ENCODE measurements at regions not wholly inside any gene's neighbourhood (a gene's known extent, or its start where the extent isn't known, plus 50 kb on each side); places are given as distances from the start of the nearest gene placed in this dataset.

GRCh38 chr5:17817990-17818389 lies 183.7 kb downstream of the TAF11L14 start:
- Histone ChIP-seq H3K9me3 (ENCODE audit: control insufficient read depth, insufficient read depth, low read length) (no peaks in the 10 kb centered on the region), H3K9ac (ENCODE audit: low read depth, low read length) (no peak overlapping the region), H3K36me3 (ENCODE audit: insufficient read depth, low read length) (no peaks in the 10 kb centered on the region), H3K4me1 (ENCODE audit: insufficient read depth, low read length) (no peaks in the 10 kb centered on the region)

GRCh38 chr5:17819783-17820182 lies 185.5 kb downstream of the TAF11L14 start:
- no peaks in the 10 kb centered on the region for H3K4me1 ChIP-seq (ENCODE audit: insufficient read depth, low read length)
- no peaks in the 10 kb centered on the region for H3K9me3 ChIP-seq (ENCODE audit: control insufficient read depth, insufficient read depth, low read length)
- no peaks in the 10 kb centered on the region for H3K36me3 ChIP-seq (ENCODE audit: insufficient read depth, low read length)
- H3K9ac ChIP-seq (ENCODE audit: low read depth, low read length) = no peak overlapping the region

GRCh38 chr5:17828681-17829080 lies 194.4 kb downstream of the TAF11L14 start:
- Histone ChIP-seq H3K9ac (ENCODE audit: low read depth, low read length) (no peak overlapping the region), H3K9me3 (ENCODE audit: control insufficient read depth, insufficient read depth, low read length) (no peaks in the 10 kb centered on the region), H3K36me3 (ENCODE audit: insufficient read depth, low read length) (no peaks in the 10 kb centered on the region), H3K4me1 (ENCODE audit: insufficient read depth, low read length) (no peaks in the 10 kb centered on the region)

GRCh38 chr5:17829456-17829855 lies 195.2 kb downstream of the TAF11L14 start:
- Histone ChIP-seq H3K36me3 (ENCODE audit: insufficient read depth, low read length) (no peaks in the 10 kb centered on the region), H3K9me3 (ENCODE audit: control insufficient read depth, insufficient read depth, low read length) (no peaks in the 10 kb centered on the region), H3K9ac (ENCODE audit: low read depth, low read length) (no peak overlapping the region), H3K4me1 (ENCODE audit: insufficient read depth, low read length) (no peaks in the 10 kb centered on the region)

- Histone ChIP-seq H3K9ac (ENCODE audit: low read depth, low read length) (no peak overlapping the region), H3K9me3 (ENCODE audit: control insufficient read depth, insufficient read depth, low read length) (no peaks in the 10 kb centered on the region), H3K36me3 (ENCODE audit: insufficient read depth, low read length) (no peaks in the 10 kb centered on the region), H3K4me1 (ENCODE audit: insufficient read depth, low read length) (no peaks in the 10 kb centered on the region)
These were observed 197.0 kb downstream of the TAF11L14 start for GRCh38 chr5:17831279-17831678.

GRCh38 chr5:17832949-17833745 lies 198.9 kb downstream of the TAF11L14 start:
- Histone ChIP-seq H3K36me3 (ENCODE audit: insufficient read depth, low read length) (no peaks in the 10 kb centered on the region), H3K9me3 (ENCODE audit: control insufficient read depth, insufficient read depth, low read length) (no peaks in the 10 kb centered on the region), H3K9ac (ENCODE audit: low read depth, low read length) (no peak overlapping the region), H3K4me1 (ENCODE audit: insufficient read depth, low read length) (no peaks in the 10 kb centered on the region)

GRCh38 chr5:17837757-17838156 lies 203.5 kb downstream of the TAF11L14 start:
- Histone ChIP-seq H3K36me3 (ENCODE audit: insufficient read depth, low read length) (no peaks in the 10 kb centered on the region), H3K4me1 (ENCODE audit: insufficient read depth, low read length) (no peaks in the 10 kb centered on the region), H3K9ac (ENCODE audit: low read depth, low read length) (no peak overlapping the region), H3K9me3 (ENCODE audit: control insufficient read depth, insufficient read depth, low read length) (no peaks in the 10 kb centered on the region)

GRCh38 chr5:17838469-17838868 lies 204.2 kb downstream of the TAF11L14 start:
- no peak overlapping the region for H3K9ac ChIP-seq (ENCODE audit: low read depth, low read length)
- no peaks in the 10 kb centered on the region for H3K4me1 ChIP-seq (ENCODE audit: insufficient read depth, low read length)

GRCh38 chr5:17839848-17840247 lies 205.6 kb downstream of the TAF11L14 start:
- no peak overlapping the region for H3K9ac ChIP-seq (ENCODE audit: low read depth, low read length)
- no peaks in the 10 kb centered on the region for H3K4me1 ChIP-seq (ENCODE audit: insufficient read depth, low read length)
- no peaks in the 10 kb centered on the region for H3K9me3 ChIP-seq (ENCODE audit: control insufficient read depth, insufficient read depth, low read length)
- no peaks in the 10 kb centered on the region for H3K36me3 ChIP-seq (ENCODE audit: insufficient read depth, low read length)

More at GRCh38 chr5:17838469-17838868, 204.2 kb downstream of the TAF11L14 start:
- H3K9me3 ChIP-seq (ENCODE audit: control insufficient read depth, insufficient read depth, low read length) = no peaks in the 10 kb centered on the region
- H3K36me3 ChIP-seq (ENCODE audit: insufficient read depth, low read length) = no peaks in the 10 kb centered on the region

GRCh38 chr5:17846496-17846895 lies 212.2 kb downstream of the TAF11L14 start:
- Histone ChIP-seq H3K36me3 (ENCODE audit: insufficient read depth, low read length) (no peaks in the 10 kb centered on the region), H3K9ac (ENCODE audit: low read depth, low read length) (no peak overlapping the region), H3K4me1 (ENCODE audit: insufficient read depth, low read length) (no peaks in the 10 kb centered on the region), H3K9me3 (ENCODE audit: control insufficient read depth, insufficient read depth, low read length) (no peaks in the 10 kb centered on the region)

- H3K4me1 ChIP-seq (ENCODE audit: insufficient read depth, low read length) = no peaks in the 10 kb centered on the region
- H3K36me3 ChIP-seq (ENCODE audit: insufficient read depth, low read length) = no peaks in the 10 kb centered on the region
- no peak overlapping the region for H3K9ac ChIP-seq (ENCODE audit: low read depth, low read length)
- H3K9me3 ChIP-seq (ENCODE audit: control insufficient read depth, insufficient read depth, low read length) = no peaks in the 10 kb centered on the region
These were observed 213.0 kb downstream of the TAF11L14 start for GRCh38 chr5:17847286-17847685.

- H3K9me3 ChIP-seq (ENCODE audit: control insufficient read depth, insufficient read depth, low read length) = no peaks in the 10 kb centered on the region
- no peaks in the 10 kb centered on the region for H3K4me1 ChIP-seq (ENCODE audit: insufficient read depth, low read length)
- no peak overlapping the region for H3K9ac ChIP-seq (ENCODE audit: low read depth, low read length)
- no peaks in the 10 kb centered on the region for H3K36me3 ChIP-seq (ENCODE audit: insufficient read depth, low read length)
These were observed 217.9 kb downstream of the TAF11L14 start for GRCh38 chr5:17852111-17852510.

GRCh38 chr5:17852740-17853139 lies 218.5 kb downstream of the TAF11L14 start:
- H3K4me1 ChIP-seq (ENCODE audit: insufficient read depth, low read length) = no peaks in the 10 kb centered on the region
- H3K36me3 ChIP-seq (ENCODE audit: insufficient read depth, low read length) = no peaks in the 10 kb centered on the region
- no peaks in the 10 kb centered on the region for H3K9me3 ChIP-seq (ENCODE audit: control insufficient read depth, insufficient read depth, low read length)
- H3K9ac ChIP-seq (ENCODE audit: low read depth, low read length) = no peak overlapping the region

- H3K9me3 ChIP-seq (ENCODE audit: control insufficient read depth, insufficient read depth, low read length) = no peaks in the 10 kb centered on the region
- H3K36me3 ChIP-seq (ENCODE audit: insufficient read depth, low read length) = no peaks in the 10 kb centered on the region
- H3K4me1 ChIP-seq (ENCODE audit: insufficient read depth, low read length) = no peaks in the 10 kb centered on the region
- no peak overlapping the region for H3K9ac ChIP-seq (ENCODE audit: low read depth, low read length)
These were observed 220.6 kb downstream of the TAF11L14 start for GRCh38 chr5:17854901-17855300.

GRCh38 chr5:17860660-17861315 lies 226.5 kb downstream of the TAF11L14 start:
- Histone ChIP-seq H3K4me1 (ENCODE audit: insufficient read depth, low read length) (no peaks in the 10 kb centered on the region), H3K9ac (ENCODE audit: low read depth, low read length) (no peak overlapping the region), H3K36me3 (ENCODE audit: insufficient read depth, low read length) (no peaks in the 10 kb centered on the region), H3K9me3 (ENCODE audit: control insufficient read depth, insufficient read depth, low read length) (0 out of 2 replicates have a peak, but pooled peaks cover 4% of the 10 kb centered on the region)

Measured in ES-I3 (cell line).